ENCODE measurements at regions not wholly inside any gene's neighbourhood (a gene's known extent, or its start where the extent isn't known, plus 50 kb on each side); places are given as distances from the start of the nearest gene placed in this dataset.

- no peak for DNase-seq (ENCODE audit: low read depth)
These were observed 55.2 kb upstream of the FRMD4B start for GRCh38 chr3:69441040-69441439.

GRCh38 chr3:69439643-69440270 is 53.9 kb upstream of the FRMD4B start:
- DNase-seq (ENCODE audit: low read depth): peak; percentile 22

- DNase-seq (ENCODE audit: low read depth): no peak
These were observed 52.6 kb upstream of the FRMD4B start for GRCh38 chr3:69438476-69438875.

GRCh38 chr3:69435274-69436265 is 49.7 kb upstream of the FRMD4B start:
- DNase-seq (ENCODE audit: low read depth): no peak

Data from RPMI7951 (cell line).